Prostate gland (tissue), 2 donors: ENCODE measurements at regions not wholly inside any gene's neighbourhood (a gene's known extent, or its start where the extent isn't known, plus 50 kb on each side); places are given as distances from the start of the nearest gene placed in this dataset.

Experiments
- POLR2A ChIP-seq: fragments of 450-650 bp; IDR thresholded peaks from one replicate; pipeline ENCODE4 v1.6.1; 2016; ENCODE audit warnings: antibody characterized with exemption, mild to moderate bottlenecking
- TF ChIP-seq, protein P1 (sequence below), 4 experiments: fragments of 200-600 bp in 2 of 4; fragments of 450-650 bp in 2 of 4; sonication (generic) in 2 of 4; IDR thresholded peaks; 1 replicate in 3 of 4; 2 replicates in 1 of 4; pipeline ENCODE4 v1.5.1; 2016 to 2019; ENCODE audit warnings: antibody characterized with exemption in 4 of 4, mild to moderate bottlenecking in 2 of 4, moderate library complexity in 2 of 4

DNA sequence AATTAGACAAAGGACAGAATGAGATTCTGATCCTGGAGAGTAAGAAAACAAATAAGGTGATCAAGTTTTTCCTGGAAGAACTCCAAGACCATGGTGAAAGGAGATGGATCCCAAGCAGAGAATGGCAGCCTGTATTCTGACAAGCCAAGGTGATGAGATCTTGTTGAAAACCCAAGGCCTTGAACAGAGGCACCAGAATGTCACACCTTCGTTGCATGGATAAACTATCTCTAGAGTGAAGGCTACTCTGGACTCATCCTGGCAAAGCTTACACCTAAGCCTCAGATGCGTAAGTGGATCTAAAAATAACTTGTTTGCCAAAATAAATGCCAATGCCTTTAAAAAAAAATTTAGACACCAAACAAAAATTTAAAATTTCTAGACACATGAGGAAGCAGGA lies 605.9 kb downstream of the ETNK1 start:
- no peak for TF ChIP-seq POLR2A
- TF ChIP-seq, protein P1, sequence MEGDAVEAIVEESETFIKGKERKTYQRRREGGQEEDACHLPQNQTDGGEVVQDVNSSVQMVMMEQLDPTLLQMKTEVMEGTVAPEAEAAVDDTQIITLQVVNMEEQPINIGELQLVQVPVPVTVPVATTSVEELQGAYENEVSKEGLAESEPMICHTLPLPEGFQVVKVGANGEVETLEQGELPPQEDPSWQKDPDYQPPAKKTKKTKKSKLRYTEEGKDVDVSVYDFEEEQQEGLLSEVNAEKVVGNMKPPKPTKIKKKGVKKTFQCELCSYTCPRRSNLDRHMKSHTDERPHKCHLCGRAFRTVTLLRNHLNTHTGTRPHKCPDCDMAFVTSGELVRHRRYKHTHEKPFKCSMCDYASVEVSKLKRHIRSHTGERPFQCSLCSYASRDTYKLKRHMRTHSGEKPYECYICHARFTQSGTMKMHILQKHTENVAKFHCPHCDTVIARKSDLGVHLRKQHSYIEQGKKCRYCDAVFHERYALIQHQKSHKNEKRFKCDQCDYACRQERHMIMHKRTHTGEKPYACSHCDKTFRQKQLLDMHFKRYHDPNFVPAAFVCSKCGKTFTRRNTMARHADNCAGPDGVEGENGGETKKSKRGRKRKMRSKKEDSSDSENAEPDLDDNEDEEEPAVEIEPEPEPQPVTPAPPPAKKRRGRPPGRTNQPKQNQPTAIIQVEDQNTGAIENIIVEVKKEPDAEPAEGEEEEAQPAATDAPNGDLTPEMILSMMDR (IDR thresholded peaks at IDR 0.05): no peak
